CMK (cell line): ENCODE measurements at regions not wholly inside any gene's neighbourhood (a gene's known extent, or its start where the extent isn't known, plus 50 kb on each side); places are given as distances from the start of the nearest gene placed in this dataset.
"Not testable (repeated sequence)": the region's sequence is repeated elsewhere in the genome, so short reads cannot be mapped to it uniquely, and the experiment has no call there.

Source experiments
- DNase-seq: peaks from one replicate; pipeline ENCODE4 v3.0.0-alpha.2; 2010; ENCODE audit warnings: low read depth

DNA sequence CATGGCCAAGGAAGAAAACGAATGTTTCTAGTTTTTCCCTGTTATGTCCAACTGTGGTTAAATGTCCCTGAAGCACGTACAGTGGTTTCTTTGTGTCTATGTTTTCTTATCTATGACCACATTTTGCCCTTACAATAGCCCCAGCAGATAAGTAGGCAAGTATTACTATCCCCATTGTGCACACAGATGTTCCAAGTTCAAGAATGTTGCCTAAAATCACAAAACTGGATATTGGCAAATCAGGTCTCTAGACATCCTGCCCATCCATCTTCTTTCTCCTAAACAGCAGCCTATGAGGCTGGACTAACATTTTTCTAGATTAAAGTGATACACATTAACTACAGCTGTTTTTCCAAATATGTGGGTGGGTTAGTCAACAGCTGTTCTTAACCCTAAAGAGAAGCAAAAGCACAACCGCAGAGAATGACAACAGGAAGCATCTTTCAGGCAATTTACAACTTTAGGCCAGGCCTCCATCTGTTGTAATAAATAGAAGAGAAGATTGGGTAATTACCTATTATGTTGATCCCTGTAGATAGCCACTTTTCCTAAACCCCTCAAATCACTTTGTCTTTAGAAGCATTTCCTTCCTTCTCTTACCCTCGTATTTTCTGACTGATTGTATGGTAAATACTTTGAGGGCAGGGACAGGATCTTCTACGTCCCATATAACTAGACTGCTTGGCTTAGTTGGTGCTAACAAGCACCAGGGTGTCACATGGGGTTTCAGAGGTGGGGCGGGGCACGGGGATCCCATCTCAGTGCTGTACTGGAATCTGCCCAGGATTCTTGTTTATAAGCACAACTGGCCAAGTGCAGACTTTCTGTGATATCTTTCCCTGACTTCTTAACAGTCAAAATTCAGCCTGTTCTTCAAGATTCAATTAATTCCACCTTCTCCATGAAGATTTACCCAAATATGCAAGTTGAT is 132.1 kb upstream of the SETBP1 start:
- DNase-seq = no peak

DNA sequence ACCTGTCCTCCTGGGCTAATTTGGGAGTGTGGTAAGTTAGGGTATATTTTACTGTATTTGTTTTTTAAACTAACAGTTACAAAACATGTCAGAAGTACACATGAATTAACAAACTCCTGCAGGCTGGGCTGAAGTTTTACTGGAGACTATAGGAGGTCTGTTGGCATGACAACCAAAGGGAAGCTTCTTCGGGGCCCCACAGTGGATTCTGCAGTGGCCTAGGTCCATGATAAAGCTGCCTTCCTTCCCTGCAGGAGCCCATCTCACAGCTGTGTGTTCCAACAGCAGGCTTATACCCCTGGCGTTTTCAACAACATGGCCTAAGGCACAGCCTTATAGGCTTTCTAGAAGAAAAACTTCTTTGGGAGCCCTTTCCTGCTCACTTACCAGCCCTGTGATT is 128.0 kb upstream of the SETBP1 start:
- DNase-seq = no peak

DNA sequence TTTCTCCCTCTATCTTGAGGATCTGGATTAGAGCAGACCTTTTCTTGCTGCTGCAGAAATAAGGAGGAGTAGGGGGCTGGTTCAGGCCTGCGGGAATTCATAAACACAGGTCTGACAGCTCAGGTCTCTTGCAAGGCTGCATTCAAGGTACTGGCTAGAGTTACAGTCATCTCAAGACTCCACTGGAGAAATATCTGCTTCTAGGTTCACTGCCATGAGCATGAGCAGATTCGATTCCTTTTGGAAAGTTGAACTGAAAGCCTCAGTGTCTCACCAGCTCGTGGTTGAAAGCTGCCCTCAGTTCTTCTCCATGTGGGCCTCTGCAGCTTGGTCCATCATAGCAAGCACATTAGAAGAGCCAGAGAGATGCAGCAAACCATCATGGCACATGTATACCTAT is 124.4 kb upstream of the SETBP1 start:
- DNase-seq = no peak

DNA sequence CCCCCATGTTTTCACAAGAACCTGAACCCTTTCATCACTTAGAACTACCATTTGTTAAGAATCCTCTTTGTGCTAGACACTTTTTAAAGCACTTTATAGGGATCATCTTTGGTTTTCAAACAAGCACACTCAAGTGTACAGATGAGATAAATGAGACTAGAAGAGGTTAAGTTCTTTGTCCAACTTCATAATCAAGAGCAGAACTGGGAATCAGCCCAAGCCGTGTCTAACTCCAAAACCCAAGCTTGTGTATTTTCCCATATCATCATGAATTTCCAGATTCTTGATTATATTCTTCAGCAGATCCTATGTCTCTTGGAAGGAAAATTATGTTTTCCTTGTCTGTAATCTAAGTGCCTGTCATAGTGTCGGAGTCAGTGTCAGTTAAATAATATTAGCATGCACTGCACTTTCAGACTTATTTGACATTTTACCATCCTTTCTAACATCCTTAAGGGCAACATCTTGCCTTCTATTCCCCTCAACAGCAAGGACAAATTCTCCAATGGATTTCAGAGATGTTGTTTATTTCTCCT is 123.0 kb upstream of the SETBP1 start:
- no peak for DNase-seq

DNA sequence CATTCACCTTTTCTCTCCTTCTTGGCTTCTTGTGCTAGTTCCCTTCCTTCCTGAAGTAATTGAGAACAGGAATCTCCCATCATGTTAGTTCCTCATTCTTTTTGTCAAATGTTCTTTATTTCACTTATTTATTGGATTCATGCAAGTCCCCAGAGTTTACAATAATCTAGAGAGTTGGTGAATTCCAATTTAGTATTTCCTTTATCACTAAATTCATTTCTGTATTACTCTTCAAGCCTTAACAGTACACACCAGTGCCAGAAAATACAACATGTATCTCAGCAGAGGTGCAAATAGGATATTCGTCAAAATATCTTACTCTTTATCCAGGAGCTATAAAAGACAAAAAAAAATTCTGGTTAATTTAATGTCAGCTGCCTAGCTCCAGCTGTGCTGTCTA is 121.9 kb upstream of the SETBP1 start:
- DNase-seq = no peak

DNA sequence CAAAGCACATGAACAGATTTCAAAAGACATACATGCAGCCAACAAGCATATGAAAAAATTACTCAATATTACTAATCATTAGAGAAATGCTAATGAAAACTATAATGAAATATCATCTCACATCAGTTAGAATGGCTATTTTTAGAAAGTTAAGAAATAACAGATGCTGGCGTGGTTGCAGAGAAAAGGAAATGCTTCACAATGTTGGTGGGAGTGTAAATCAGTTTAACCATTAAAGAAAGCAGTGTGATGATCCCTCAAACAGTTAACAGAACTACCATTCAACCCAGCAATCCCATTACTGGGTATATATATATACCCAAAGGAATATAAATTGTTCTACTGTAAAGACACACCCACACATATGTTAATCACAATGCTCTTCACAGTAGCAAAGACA is 117.7 kb upstream of the SETBP1 start:
- no peak for DNase-seq

DNA sequence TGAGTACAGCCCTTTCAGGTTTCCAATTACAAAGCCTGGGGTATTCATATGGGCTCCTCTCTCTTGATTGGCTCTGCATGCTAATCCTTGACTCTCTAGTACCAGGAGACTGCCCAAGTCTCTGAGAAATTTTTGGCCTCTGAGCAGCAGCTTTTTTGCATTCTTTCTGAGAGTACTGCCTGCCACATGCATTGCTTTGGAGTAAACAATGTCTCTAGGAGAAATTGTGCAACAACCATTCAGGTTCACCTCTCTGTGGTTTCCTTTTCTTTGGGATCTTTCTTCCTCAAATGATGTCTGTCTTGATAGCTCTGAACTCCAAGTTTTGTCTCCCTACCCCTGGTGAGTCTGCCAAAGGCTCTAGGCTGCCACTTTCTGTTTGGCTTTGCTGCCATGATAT is 115.8 kb upstream of the SETBP1 start:
- DNase-seq = no peak

DNA sequence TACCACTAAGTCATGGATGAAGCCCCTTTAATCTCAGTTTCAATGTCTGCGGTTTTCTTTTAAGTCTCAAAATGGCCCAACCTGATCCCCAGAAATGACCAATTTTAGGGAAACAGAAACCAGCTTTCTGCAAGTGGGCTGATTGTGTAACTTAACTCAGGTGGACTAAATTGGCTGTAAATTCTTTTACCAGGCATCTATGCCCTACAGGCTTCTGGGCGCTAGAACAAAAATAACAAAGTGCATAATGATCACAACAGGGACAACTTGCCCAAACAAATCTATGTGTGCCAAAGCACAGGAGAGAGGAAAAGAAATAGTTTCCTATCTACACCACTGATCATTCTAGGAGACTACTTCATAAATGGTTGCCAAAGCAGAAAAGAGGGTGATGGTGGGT is 112.3 kb upstream of the SETBP1 start:
- DNase-seq = no peak

DNA sequence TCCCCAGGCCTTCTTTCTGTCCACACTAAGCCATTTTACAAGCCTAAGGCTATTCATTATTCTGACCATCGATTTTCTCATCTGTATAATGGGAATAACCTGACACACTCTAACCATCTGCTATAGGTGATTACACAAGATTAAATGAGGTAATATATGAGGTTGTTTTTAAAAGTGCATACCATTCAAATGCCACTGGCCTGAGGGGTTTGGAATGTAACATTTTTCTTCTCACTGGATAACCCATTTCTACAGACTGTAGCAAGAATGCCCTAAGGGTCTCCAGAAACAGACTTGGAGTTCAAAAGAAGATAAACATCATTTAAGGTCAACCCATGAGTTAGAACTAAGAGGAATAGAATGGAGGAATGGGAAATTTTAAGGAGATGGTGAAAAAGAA is 111.7 kb upstream of the SETBP1 start:
- no peak for DNase-seq

DNA sequence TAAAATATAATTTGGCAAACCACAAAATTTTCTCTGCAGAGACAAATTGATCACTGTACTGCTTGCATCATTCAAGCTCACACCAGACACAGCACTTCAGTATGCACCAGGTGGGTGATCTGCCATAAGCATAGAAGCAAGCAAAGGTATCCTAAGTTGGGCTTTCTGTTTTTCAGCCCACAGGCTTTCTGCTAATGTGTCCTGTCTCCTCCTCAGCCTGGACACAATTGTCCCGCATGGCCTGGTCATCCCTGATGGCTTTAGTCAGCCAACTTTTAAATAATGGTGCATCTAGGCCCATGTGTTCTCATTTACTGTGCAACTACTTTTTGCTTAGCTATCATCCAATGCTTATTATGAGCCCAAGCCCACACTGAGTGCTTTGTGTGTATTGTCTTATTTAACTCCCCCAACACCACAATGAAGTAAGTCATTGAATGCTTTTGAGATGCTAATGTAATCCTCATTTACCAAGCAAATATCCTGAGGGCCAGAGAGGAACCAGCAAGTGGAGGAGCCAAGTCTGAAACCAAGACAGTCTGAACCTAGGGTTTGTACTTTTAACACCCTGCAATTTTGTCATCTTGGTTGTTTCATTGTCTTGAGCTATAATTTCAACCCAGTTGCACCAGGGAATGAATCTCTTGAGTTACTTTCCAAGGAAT is 111.2 kb upstream of the SETBP1 start:
- no peak for DNase-seq

DNA sequence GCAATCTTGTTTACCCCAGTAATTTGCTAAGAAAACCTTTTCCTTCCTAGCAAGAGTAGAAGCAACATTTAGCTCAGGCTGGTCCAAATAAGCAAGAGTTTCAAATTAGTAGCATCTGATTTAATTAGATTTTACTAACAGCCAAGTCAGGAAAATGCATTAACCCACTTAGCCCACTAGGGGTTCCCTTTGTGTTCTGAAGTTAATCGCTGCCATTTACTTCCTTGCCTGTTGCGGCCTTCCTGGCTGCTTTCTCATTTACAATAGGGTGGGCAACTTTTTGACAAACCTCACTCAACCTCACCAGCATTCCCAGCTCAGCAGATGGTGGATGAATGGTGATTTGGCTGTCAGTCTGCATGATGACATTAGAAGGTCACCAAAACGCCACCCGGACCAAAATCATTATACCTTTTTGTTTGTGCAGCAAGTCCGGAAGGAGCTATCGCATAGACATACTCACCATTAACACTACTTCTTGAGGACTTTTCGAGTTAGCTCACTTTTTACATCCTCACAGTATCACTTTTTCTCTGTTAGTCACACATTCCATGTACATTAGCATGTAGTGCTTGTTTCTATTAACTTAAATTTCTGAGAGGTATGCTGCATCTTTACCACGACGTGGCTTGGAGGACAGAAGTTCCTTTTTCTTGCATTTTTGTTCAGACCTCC is 101.5 kb upstream of the SETBP1 start:
- DNase-seq = no peak

DNA sequence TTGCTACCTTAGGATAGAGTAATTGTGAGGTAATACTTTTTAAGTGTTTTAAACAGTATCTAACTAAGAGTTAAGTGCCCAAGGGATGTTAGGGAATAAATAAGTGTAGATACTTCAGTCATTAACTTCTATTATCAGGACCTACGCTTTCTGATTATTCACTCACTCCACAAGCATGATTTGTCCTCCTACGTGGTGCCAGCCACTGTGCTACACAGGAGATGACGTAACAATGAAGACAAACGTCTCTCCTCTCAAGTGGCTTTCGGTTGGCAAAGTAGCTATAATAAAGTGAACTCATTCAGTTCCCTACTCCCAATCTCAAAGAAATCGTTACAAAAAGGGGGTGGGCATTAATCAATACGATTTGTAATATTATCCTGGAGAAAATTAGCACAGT is 100.9 kb upstream of the SETBP1 start:
- DNase-seq = no peak

DNA sequence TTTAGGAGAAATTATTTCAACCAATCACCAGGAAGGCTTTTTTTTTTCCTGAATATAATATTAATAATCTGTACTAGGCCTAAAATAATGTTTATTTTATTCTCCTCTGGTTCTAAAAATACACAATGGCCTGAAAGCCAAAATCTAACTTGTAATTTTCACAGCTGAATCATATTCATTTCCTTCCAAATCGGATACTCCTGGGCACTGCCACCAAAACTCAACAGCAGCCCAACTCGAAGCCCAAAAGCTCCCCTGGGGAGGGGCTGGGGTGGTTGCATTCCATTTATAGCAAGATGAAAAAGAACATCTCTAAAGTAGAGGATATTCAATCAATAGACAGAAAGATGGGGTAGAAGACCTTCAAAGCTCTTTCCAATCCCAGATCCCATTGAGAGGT is 100.5 kb upstream of the SETBP1 start:
- DNase-seq = no peak

DNA sequence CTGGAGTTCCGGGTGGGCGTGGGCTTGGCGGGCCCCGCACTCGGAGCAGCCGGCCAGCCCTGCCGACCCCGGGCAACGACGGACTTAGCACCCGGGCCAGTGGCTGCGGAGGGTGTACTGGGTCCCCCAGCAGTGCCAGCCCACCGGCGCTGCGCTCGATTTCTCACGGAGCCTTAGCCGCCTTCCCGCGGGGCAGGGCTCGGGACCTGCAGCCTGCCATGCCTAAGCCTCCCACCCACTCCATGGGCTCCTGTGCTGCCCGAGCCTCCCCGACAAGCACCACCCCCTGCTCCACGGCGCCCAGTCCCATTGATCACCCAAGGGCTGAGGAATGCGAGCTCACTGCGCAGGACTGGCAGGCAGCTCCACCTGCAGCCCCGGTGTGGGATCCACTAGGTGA is 99.9 kb upstream of the SETBP1 start:
- not testable (repeated sequence) for DNase-seq

DNA sequence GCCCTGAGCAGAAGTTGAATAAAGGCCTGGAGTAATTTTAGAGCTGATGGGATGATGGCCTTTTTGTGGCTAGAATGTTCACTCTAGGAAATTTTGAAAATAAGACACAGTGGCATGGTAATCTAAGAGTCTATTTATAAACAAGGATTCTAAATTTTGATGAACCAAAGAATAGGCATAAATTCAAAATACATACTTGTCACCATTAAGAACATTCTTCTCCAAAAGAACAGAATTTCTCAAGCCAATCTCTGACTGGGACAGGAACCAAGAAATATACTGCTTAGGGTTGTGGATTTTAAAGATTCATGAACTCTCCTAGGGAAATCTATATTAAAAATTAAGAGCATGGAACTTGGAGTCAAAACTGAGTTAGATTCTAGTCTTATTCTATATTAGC is 98.2 kb upstream of the SETBP1 start:
- no peak for DNase-seq

DNA sequence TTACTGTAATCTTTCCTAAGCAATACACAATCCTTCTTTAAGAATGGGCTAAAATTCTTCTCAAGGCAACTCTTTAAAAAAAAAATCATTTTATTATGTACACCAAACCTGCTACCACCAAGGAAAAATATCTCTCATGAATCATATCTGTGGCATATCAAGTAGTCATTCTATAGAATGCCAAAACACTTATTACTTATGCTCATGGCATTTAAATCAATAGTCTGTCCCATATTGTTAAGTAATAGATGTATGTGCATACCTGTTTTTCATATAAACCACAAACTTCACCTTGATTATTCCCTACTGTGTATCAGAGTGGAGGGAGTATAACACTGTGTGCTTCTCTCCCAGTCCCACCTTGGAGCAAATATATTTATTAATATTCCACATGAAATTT is 95.8 kb upstream of the SETBP1 start:
- no peak for DNase-seq

DNA sequence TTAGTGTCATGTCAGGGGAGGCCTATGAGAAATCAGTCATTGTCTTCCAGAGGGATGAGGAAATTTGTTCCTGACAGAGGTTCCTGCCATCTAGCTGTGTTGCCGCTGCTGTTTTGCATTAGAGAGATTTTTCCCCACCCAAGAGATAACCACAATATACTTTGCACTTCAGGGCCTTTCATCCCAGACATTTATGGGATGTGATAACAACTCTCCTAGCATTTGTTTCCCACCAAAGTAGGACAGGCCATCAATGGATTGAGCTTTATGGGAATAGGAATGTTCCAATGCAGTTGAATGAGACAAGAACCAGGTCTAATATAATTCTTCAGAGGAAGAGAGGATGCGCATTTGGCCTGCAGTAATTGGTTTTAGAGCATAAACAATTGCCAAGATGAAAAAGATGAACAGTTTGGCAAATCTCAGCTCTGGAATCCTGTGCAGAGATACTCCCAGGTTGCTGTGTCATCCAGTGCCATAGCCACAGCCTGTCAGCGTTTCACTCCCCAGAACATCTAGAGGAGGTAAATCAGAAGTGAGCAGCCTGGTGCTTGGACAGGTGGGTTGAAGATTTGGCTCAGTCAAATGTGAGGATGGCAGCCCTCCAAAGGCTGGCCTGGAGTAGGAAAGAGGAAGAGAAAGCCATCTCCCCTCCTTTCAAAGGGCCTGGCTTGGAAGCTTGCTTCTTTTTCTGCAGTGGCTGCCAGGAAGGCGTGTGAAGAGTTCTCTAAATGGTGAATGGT is 93.7 kb upstream of the SETBP1 start:
- no peak for DNase-seq

DNA sequence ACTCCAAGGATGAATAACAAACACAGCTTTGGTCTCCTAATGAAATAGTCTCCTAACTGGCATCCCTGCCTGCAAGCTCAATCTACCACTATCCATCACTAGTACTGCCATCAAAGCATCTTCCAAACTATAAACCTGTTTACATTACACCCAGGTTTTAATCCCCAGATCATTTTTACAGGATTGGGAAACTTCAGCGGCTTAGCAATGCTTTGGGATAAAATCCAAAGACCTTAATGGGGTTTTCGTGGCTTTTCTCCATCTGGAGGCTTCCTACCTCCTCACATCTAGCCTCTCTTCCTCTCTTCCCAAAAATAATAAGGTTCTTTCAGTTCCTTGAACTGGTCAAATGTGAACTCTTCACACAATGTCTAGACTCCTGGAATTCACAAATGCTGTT is 92.2 kb upstream of the SETBP1 start:
- no peak for DNase-seq

DNA sequence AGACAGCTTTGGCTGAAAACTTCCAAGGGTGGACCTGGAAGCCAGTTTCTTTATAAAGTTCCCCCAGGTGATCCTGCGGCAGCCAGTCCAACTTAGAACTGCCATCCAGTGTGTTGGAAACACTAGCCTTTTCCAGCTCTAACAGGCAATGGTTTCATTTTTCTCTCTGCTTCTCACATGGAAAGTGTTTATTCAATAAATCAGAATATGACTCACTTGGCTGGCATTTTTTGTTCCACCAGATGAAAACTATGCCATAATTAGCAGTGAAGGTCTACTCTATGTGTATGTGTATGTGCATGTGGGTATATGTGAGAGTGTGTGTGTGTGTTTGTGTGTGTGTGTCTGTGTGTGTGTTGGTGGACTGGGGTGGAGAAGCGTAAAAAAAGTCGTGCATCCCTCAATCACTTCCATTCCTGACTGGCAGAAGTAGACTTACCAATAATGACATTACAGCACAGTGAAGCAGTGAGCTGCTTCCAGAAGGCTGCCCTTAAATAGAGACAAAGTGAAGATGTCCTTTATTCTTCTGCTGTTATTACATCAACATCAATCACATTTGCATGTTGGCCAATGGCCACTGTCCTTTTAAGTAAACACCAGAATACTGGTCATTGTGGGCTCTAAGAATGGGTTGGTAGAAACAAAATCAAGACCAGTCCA is 90.9 kb upstream of the SETBP1 start:
- no peak for DNase-seq

DNA sequence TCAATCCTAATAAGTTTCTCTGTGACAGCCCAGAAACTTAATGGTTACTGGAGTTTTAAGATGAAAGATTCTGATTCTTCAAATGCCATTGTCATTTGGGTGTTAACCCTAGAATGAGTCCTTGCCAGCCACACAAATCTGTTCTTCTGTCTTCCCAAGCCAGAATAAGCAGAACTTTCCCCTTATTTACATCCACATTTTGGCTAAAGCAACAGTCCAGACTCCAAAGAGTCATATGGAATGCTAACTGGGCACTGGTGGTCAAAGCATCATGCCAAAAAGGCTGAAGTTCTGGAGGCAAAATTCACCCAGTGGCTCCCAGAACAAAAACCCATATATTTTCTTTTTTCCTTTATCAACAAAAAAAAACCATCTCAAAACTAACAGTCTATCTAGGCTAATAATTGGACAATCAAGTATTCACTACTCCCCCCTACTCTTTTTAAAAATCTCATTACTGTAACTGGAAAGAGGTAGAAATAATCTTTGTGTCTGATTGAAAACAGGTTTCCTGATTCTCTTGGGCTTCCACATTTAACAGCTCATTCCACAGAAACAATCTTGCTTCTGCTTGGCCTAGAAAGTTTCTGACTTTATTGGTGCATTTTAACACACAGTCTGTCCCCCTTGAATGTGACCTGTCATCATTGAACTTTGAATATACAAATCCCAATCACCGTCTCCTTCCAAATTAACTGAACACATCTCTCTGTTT is 89.6 kb upstream of the SETBP1 start:
- no peak for DNase-seq

DNA sequence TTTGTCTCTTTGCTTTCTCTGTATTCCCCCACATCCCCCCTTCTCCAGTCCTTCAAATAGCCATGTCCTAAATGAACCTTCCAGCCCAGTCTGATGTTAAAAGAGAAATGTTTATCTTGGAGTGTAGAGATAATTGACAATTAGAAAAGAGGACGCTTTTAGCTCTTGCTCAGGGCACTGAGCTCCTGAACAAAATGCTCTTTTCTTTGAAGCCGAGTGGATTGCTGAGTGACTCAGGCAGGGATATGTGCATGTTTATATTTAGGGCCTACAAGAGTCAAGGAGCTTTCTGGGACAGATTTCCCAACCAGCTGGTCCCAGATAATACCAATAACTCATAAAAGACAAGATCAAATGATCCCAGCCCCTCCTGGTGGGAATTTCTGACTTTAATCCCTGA is 88.0 kb upstream of the SETBP1 start:
- no peak for DNase-seq
